HK-2 (cell line): ENCODE measurements at regions not wholly inside any gene's neighbourhood (a gene's known extent, or its start where the extent isn't known, plus 50 kb on each side); places are given as distances from the start of the nearest gene placed in this dataset.

Experiments
- DNase-seq: peaks from one replicate; pipeline ENCODE4 v3.0.0-alpha.2; 2018; ENCODE audit not compliant: unreplicated experiment

DNA sequence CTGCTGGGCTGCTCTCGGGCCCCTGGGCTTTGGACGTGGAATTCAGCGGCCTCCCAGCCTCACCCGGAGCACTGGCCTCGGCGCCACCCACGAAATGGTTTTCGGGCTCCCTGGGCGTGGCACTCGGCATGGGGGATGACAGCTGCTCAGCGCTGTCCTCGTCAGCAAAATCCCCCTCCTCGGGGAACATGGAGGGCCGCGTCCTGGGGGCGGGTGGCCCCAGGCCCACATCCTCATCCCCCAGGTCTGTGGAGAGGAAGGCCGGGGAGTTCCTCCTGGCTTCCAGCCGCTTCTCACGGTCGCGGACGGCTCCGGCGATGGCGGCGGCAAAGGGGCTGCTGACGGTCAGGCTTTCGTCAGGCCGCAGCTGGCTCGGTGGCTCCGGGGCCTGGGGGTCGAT, 88.4 kb downstream of the CTTN start:
- no peak for DNase-seq

DNA sequence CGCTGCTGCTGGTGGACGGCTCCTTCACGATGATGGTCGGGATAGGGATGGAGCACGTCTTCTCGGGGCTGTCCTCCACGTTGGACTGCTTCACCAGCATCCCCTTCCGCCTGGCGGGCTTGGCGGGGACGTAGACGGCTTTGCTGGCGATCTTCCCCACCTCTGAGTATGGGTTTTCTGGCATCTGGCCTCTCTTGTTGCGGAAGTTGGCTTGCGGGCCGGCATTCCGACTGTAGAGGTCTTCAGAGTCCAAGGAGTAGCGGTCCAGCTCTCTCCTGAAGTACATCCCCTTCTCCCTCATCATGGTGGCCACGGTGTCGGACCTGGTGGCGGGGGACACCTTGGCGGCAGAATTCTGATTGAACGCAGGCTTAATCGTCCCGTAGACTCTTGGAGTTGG, 88.8 kb downstream of the CTTN start:
- no peak for DNase-seq

DNA sequence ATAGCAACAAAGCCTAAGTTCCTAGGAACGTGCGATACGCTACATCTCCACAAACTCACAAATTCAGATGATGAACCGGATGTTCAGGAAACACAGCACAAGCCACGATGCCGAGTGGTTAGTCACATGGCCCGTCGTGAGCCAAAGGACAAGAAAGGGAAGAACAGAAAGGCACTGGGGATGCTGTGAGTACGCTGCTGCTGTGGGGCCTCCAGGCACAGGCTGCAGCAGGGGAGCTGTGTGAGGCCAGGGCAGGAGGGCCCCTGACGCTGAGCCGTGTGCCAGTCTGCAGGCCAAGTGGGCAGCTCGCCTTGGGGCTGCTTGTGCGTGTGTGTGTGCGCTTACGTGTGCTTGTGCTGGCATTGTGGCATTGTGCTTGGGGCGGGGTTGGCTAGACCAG, 89.4 kb downstream of the CTTN start:
- DNase-seq: no peak

DNA sequence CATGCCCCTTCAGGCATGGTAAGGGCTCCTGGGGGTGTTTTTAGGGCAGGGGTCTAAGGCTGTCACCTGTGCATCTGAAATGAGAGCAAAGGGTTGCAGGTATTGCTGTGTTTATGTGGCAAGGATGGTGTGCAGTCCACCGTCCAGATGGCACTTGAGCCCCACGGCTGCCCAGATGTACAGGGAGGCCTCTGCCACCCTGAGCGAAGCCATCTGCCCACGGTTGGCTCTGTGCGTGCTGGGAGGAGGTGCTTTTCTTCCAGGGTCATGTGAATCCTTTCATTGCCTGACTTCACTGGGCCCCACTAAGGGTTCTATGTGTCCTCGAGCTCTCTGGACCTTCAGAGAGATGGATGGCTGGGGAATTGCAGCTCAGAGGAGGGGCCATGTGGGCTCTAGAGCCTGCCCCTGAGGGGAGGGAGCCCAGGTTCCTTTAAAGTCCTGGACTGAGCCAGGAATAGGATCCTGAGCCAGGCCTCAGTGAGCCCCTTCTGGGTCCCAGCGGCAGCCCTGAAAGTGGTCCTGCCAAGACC, 89.9 kb downstream of the CTTN start:
- DNase-seq: no peak

DNA sequence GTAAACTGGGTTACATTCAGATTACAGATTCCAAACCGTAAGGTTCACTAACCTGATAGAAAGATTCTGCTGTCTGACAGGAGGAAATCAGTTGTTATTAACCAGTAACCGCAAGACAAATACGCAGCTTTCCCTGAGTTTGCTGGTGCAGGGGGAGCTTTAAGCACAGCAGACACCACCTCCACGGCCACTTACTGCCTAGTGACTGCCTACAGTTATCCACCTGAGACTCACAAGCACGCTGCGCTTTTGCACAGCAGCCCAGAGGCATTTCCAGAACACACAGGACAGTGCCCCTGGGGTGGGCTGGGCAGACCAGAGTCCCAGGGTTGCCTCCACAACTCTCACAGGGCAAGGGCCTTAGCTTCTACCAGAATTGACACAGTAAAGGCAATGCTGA, 90.9 kb downstream of the CTTN start:
- DNase-seq: no peak

DNA sequence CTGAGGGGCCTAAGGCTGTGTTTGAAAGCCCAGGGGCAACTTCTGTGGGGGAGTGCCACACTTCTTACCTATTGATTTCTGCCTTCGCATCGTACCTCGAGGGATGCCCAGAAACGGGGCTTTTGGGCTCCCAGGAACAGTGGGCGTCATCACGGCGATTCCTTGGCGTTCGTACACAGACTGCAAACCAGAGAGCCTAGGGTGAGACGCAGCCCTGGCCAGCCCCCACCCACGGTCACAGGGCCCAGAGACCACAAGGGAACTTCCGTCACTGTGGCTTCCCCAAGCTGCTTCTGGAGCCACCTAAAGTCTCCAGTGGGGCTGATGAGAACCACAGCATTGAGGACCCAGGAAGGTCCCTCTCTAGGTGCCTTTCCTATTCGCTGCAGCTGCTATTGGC, 91.9 kb downstream of the CTTN start:
- no peak for DNase-seq

DNA sequence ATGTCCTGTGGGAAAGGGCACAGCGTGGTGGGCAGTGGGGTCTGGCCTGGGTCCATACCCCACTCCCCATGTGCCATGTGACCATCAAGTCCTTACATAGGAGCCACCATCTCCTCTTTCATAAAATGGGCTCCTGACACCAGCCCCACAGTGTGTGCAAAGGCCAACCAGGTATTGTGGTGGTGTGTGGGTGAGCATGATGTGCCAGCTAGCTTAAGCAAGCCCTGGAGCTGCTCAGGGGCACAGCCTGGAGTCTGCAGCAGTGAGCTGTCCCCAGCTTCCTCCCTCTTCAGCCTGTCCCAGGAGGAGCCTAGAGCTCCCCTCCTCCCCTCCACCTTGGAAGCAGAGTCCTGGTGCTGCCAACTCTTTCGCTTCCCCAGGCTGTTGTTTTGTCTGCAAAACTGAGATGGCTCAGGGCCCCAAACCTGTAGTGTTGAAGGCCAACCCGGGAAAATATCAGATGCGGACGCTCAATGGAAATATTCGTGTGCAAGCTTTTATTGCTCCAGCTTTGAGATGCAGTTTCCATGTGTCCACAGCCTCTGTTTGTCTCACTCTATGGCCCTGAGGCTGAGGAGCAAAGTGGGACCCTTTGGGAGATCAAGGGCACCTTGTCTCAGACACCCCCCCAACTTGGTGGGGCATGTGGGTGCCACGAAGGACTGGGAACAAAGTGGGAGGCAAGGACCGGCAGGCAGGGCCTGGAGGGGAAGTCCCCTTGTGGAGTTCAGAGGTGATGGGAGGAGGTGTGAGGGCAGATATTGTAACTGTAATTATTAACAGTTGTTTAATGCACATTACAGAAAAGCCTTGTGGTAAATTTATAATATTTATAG, 92.6 kb downstream of the CTTN start:
- DNase-seq: no peak

DNA sequence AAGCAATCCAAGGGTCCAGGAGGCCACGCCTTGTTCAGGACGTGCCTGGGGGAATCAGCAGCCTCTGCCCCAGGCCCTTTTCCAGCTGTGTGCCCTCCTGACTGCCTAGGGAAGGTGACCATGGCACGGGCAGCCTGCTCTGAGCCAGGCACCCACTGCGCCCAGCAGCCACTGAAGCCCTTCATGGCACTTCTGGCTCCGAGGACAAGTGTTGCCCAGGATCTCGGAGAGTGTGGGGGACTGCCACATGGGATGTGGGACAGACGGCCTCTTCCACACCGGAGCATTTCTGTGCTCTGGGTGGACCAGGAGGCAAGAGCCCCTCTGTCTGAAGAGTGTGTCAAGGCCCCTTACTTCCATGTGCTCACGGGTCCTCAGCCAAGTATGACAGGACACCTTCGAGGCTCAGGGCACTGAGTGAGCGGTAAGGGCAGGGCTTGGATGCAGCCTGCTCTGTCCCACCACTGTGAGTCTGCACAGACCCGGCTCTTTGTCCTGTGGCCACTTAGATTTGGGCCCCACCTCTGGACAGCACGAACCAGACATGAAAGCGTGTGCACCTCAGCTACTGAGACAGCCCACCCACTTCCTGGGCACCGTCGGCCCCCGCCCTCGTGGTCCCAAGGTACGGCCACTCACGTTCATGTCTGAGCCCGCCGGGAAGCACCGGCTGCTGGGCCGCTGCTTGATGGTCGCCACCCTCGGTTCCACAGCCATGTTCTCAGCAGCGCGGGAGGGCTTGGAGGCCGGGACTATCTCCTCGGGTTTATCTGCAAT, 93.6 kb downstream of the CTTN start:
- no peak for DNase-seq

DNA sequence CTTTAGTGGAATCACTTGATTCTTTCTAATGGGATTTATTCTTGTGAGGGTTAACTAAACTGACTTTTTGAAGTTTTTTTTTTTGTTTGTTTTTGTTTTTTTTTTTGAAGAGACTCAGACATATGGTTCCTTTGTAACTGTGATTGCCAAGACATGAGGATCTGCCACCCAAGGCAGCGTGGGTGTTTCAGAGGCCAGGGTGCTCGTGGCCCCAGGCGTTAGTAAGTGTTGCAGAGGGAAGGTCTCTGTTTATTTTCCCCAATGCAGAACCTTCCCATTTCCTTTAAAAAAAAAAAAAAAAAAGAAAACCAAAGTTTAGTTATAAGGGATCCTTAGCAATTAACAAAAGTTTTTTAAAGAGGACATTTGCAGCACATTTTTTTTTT, 94.8 kb downstream of the CTTN start:
- no peak for DNase-seq

DNA sequence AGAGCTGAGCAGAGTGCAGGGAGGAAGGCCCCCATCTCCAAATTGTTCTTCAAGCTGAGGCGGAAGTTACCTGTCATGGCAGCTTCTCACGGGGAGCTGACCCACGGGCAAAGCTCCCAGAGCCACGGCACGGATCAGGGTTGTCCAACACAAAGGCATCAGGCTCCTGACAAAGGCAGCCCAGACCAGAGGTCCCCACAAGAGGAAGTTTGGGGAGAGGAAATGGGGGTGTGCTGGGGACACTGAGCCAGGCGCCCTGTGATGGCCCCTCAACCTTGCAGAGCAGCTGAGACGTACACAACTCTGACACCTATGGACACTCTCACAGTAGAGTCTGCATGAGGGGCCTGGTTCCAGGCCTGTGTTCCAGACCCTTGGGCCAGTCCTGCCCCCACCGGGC, 95.6 kb downstream of the CTTN start:
- DNase-seq: no peak

DNA sequence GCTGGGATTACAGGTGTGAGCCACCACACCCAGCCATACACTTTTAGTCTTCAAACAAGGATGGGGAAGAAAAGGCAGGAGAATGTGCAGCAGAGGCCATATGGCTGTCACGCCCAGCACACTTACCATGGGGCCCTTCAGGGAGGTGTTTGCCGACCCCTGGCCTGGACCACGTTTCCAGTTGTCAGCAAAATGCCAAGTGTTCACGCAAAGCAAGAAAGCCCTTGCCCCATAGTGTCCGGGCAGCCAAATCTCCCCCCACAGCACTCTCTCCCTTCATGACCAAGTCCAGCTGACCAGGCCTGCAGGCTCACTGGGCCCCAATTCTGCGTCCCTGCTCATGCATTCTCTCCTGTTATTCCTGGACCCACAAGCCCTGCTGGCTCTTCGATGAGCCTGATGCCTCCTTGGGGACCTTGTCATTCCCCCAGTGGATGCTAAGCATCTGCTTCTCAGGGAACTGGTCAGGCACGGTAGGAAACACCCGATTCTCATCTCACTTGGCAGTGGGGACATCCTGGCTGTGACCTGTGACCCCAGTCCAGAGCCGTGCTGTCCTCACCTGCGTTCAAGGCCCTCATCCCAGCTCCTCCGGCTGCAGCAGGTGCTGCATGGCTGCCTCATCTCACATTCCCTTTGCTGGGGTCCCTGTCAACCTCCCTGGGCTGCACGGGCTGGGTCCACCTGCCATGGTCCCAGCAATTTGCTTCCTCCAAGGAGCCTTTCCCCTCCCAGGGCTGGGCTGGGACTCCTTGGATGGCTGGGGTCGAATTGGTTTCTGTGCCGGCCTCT, 96.4 kb downstream of the CTTN start:
- no peak for DNase-seq

DNA sequence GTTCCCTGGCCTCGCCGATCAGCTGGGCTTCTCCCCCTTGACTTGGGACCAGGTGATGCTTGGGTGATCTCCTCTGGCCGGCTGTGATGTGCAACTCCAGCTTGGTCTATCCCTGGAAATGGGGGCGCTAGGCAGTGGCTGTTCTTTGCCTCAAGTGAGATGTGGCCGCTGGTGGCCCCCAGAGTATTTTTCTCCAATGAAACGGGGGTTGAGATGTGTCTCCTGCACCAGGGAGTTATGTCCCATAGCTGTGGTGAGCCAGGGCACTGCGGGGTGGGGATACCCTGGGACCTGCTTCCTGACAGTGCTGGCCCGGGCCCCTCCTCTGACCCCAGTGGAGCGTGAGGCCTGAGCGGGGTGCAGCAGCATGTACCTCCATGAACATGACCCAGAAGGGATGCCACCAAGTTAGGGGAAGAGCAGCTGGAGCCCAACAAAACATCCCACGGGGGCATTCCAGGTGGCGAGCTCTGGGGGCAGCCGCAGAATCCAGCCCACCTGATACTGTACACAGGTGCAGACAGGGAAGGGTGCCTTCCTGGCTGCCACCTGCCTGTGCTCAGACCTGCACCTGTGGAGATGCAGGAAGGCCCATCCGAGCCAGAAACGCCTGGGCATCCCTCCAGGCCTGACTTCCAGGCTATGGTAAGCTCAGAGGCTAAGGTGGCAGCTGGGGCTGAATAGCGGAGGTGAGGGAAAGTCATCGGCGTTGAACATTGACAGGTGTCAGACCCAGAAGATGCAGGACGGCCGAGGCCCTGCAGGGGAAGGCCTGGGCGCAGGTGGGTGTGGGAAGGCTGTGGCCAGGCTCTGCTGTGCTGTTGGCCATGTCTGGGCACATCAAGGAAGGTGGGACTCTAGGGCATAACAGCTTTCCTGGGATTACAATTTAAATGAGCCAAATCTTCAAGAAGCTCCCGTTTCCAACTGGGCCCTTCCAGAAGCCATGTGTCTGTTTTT, 97.3 kb downstream of the CTTN start:
- DNase-seq: no peak

DNA sequence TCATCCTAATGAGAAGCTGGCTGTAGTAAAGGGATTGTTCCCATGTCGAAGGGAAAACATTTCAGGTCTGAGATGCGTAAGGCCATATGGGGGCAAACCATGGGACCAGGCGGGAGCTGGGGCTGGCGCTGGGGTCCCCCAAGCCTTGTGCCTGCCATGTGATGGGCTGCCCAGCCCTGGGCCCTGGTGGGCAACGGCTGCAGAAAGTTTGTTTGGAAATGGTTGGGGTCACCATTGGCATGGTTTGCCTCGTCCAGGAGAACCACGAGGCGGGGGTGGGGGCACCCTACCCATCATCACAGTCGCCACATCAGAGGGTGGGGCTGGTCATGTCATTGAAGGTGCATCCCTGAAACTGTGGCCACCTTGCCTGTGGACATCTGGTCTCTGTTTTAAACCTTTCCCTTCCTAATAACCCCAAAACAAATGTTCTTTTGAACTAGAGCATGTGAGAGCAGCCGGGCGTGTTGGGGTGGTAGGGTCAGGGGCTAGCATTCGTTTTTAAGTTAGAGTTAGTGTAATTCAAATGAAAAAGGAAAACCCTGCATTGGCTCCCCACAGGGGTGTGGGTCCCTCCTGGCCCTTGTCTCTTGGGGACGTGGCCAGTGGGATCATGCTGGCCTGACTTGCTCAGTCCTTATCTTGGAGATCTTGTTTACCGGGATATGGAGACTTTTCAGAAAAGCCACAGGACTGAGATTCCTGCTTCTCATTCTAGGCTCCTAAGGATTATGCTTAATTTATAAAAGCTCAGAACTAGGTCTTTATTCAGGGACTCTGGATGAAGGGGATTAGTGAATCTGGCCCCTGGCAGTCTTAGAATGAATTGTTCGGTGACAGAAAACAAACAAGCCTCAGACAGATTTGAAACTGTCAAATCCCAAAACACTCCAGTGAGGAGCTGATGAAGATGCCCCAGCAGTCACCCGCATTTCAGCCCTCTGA, 98.5 kb downstream of the CTTN start:
- DNase-seq: no peak

DNA sequence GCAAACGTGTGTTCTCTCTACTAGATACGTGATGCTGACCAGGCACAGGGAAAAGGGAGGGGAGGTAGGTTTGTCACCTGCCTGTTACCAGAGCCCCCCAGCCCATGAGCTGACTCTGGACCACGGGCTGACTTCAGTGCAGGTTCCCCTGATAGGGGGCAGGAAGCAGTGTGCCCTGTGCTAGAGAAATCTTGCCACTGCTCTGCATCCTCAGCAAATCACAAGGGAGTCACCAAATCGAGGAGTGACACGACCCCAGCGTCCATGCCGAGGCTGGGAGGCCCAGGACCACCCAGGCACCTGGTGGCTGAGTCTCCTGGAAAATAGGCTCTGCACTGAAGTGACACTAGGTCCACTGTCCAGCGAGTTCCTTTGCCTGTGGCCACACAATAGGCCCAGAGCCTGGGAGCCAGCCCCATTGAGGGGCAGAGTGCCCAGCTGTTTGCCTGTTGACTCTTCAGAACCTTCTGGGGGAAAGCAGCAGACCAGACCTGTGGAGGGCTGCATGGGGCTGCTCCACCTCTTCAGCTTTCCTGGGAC, 99.3 kb downstream of the CTTN start:
- no peak for DNase-seq

DNA sequence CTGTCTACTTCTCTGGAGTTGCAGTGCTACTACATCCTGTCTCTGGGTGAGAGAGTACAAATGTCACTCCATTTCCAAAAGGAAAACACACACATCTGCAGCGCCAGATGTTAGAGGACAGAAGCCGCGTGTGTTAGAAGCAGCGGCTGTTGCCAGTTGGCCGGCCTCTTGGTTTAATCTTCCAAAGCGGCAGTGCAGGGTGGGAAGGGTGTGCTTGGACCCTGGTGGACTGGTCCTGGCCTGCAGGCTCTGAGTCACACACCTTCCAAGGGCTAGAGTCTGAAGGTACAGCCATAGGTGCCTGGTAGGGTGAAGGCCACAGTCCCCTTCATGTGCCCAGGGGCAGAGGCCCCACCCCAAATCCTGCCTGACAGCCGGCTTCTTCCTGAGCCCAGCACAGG, 99.8 kb downstream of the CTTN start:
- DNase-seq: no peak

DNA sequence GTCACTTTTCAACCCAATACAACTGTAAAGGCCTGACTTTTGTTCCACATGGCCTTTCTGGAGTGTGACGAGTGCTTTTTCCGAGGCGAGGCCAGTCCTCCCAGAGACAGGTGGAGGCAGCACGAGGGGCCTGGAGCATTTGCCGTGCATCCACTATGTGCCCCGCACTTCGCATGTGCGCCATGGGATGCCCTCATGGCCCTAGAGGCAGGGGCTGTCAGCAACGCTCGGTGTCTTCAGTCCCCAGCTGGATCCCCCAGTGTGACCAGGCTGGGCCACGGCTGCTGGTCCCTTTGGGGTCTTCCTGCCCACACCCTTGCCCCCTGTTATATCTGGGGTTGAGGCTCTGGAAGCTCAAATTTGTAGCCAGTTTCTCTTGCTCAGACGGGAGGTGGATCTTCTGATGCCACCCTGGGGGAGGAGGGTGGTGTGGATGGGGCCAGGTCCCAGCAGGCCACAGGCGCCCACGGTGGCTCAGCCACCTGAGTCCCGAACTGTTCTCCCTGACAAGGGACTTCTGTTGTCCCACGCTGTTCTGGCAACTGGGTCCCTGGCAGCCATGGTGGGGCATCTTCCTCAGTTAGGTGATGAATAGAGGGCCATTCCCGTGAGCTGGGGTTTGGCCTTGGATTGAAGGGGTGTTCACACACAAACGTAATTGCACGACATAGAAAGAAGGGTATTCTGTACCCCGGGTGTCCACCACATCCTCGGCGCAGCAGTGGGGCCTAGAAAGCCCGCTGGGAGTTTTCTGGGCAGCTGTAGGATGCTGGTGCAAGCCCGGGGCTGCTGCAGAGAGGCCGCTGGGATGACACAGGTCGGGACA, 100.9 kb downstream of the CTTN start:
- DNase-seq: no peak

DNA sequence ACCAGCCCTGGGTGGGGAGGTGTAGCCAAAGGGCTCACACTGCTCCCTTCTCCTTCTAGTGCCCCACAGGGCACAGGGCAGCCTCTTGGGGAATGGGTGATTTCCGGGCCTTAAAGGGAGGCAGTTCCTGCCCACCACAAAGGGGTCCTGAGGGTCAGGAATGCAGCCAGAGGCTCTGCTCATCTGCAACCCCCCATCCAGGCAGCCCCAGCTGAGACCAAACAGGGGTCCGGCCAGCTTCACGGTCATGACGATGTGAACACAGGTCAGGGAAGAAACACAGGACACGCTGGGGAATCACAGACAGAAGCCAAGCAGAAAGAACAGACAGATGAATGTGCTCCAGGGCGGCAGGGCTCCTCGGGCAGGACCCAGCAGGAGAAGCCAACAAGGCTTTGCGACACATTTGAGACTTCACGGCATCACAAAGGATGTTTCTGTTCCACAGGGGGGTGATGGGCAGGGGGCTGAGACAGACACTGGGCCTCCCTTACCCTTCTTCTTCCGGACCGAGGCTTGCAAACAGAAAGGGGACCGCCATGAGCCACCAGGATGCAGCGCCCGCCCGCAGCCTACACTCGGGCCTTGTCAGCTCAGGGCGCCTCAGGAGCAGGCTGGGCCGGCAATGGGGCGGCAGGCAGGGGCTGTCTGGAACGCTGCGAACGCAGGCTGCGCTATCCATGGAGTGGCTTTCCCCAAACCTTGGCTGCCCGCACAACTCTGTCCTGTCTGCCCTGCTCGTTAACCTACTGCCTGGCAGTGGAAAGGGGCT, 101.9 kb downstream of the CTTN start:
- no peak for DNase-seq
